Stimulated activated CD8-positive, alpha-beta memory T cell treated with anti-CD3 and anti-CD28 coated beads, Interleukin-2, amount 100 ng/mL, for 48 hours (primary cell): ENCODE measurements at regions not wholly inside any gene's neighbourhood (a gene's known extent, or its start where the extent isn't known, plus 50 kb on each side); places are given as distances from the start of the nearest gene placed in this dataset.
"Not testable (repeated sequence)": the region's sequence is repeated elsewhere in the genome, so short reads cannot be mapped to it uniquely, and the experiment has no call there.

Experiments
- DNase-seq, 2 donors: peaks; one replicate each; pipeline ENCODE4 v3.0.0-alpha.2; 2020; ENCODE audit warnings: low read depth in 2 of 2

GRCh38 chr1:80535466-80535865 is 1265.3 kb upstream of the ADGRL2 start:
- no peak for DNase-seq

GRCh38 chr1:80534606-80535360 is 1266.0 kb upstream of the ADGRL2 start:
- DNase-seq, result no peak

DNA sequence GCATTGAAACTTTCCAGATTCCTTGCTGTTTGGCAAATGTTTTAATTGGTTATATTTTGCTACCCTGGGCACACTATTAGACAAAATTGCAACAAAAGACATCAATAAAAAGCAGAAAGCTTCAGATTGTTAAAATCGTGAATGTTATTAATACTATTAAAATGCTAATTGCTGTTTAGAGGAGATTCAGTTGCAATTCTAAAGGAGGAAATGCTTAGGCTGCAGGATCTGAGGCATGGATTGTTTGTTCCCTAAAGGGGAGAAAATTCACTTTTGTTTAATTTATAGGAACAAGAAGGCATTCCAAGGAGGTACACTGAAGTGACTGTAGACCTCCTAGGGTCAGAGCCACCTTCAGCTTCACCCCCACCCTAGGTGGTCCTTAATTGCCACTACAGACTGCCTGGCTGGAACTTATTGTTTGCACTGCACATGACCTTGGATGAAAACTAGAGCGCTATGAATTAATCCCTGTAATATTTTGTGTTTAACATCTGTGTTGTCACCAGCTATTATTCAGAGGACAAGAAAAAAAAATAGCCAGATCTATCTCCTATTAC is 1266.9 kb upstream of the ADGRL2 start:
- no peak for DNase-seq

DNA sequence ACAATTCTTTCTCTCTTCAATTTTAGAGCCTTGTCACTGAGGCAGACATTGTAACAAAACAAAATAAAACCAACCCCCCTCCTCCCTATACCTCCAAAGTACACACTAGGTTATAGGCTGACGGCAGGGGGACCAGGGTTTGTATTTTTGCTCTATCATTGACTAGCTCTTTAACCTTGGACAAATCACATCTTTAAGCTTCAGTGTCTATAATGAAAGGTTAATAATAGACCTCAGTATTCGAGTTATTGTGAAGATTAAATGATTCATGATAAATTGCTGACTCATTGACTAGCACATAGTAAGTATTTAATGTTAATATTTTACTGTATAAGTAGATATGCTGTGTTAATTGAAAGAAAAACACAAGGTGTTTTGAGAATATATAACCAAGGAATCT is 1267.6 kb upstream of the ADGRL2 start:
- DNase-seq, result no peak

DNA sequence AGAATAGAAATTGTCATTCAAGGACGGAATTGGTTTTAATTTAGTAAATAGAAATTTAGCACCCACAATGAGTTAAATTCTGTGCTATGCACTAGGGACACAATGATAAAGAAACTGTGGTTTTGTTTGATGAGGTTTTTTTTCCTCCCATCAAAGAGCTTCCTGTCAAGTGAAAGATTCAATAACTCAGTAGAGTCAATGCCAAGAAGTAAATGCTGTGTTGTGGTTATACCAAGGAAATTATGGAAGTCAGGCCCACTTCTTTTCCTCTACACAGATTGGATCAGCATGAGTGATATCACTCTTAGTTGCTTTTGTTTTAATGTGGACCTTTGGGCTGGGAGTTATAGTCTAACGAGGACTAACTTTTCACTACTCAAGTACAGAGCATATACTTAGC is 1269.6 kb upstream of the ADGRL2 start:
- DNase-seq, result no peak

DNA sequence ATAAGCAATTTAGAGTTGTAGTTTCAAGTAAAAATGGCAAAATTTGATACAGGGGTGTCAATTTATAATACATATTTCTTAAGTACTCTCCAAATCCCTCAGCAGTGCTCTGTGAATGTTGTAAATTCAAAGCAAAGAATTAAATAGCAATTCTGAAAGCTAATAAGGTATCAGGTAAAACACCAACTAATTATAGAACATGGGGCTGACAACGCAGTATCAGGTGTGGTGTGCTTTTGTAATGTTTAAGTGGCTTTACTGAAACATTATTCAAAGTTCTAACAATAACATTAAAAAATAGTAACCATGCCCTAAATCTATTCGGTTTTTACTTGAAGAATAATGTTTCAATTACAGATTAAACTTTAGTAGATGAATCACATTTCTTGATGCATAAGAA is 1271.2 kb upstream of the ADGRL2 start:
- no peak for DNase-seq

DNA sequence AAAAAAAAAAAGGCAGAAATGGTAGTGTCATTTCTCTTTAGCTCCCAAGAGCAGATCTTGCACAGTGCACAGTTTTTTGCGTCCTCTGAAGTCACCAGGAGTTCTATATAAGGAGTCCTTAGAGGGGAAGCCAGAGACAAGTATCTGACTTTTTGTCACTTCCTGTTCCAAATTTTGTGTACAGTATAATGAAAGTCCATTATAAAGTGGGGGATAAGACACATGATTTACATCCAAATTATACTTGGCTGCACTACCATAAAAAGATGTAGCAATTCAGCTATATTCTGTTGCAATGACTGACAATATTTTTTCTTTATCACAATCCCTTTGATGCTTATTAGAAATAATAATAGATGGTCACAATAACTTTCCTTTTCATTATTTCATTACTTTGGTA is 1276.9 kb upstream of the ADGRL2 start:
- no peak for DNase-seq

DNA sequence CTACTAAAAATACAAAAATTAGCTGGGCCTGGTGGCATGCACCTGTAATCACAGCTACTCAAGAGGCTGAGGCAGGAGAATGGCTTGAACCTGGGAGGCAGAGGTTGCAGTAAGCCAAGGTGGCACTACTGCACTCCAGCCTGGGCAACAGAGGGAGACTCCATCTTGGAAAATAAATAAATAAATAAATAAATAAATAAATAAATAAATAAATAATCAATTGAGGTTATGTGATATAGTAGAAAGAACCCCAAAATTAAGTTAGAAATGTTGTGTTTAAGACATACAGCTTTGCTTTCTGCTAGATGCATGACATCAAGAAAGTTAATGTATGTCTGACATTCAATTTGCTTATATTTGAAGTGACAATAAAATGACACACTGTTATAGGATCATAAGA is 1277.7 kb upstream of the ADGRL2 start:
- DNase-seq, result not testable (repeated sequence)

DNA sequence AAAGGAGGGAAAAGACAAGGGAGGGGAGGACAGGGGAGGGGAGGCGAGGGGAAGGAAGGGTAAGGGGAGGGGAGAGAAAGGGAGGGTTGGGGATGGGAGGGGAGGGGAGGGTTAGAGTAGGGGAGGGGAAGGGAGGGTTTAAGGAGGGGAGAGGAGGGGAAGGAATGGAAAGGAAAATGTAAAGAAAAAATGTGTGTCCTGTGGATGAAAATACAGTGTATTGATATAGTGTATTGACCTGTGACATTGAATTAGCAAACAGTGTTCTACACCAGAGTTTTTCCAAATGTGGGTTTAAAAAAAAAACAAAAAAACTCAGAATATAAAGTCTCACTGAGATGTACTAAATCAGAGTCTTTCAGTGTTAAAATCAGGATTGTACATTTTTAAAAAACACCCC is 1279.8 kb upstream of the ADGRL2 start:
- DNase-seq, result no peak

DNA sequence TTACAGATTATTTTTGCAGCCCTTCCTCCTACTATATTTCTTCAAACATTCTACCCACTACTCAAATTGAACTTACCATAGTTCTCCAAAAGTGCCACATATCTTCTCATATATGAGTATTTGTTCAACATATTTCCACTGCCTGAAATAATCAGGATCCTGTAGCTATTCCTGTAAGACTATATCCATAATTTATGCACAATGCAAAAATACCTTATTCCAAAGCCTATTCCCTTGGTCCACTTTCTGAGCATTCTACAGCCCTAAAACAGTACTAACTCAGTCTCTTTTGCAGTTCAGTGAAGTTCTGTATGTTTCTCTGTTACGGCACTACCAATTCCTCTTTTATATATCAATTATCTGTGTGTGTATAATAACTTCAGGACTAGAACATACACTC is 1283.7 kb upstream of the ADGRL2 start:
- no peak for DNase-seq

- no peak for DNase-seq
Observed at GRCh38 chr1:80509965-80510522, 1290.7 kb upstream of the ADGRL2 start.

- no peak for DNase-seq
Observed at GRCh38 chr1:80506216-80506615, 1294.5 kb upstream of the ADGRL2 start.

DNA sequence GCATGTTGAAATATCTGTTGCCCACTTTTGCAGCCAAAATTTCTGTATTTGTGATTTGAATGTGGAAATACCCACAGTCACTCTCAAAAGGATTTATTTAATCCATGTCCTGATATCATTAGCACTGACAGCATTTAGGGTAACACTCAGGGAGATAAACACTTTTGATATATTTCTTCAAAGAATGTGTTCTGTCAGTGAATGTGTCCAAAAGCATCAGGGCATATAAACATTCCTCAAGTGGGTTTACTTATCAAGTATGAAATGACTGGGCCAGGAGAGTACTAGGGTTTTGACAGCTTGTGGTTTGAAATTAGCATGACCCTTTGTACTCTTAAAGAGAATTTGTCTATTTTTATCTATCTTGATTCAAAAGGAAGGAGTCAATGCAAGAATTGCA is 1302.1 kb upstream of the ADGRL2 start:
- no peak for DNase-seq

DNA sequence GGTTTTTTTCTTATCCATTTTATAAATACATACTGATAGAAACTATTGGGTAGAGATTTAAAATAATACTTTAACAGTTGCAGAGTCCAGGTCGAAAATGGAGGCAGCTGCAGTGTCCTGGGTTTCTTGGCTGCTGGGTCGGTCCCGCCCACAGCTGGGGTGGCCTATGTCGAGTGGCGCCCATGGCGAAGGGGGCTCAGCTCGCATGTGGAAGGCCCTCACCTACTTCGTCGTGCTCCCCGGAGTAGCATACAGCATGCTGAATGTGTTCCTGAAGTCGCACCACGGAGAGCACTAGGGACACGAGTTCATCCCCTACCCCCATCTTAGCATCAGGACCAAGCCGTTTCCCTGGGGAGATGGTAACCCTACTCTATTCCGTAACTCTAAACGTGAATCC is 1304.9 kb upstream of the ADGRL2 start:
- DNase-seq, result no peak

DNA sequence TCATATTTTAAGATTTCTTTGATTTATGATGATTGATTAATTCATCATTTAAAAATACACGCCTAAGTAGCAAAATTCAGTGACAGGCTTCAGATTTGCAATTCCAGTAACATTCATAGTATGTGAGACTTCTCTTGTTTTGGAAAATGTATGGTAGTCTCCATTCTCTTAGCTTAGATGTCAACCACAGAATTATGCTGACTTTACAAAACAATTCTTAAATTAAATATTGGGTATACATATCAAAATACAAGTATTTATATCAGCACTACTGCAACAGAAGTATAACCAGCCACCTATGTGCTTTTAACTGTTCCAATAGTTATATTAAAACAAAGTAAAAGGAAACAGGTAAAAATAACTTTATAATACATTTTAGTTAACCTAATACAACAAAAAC is 1328.6 kb upstream of the ADGRL2 start:
- no peak for DNase-seq

GRCh38 chr1:80468356-80468755 is 1332.4 kb upstream of the ADGRL2 start:
- no peak for DNase-seq

DNA sequence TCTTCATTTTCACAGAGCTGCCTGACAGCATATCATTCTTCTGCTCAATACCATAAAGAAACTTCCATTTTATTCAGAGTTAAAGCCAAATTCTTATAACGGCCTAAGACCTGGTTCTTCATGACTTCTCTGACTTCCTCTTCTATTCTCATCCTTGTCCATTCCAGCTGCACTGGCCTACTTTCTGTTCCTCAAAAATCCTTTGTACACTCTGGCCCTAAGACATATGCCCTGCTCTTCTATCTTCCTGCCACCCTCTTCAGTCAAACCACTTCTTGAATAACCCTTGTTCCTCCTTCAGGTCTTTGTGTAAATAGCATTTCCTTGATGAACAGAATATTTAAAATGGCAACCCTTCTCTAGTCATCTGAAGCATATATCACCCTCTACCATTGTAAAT is 1338.7 kb upstream of the ADGRL2 start:
- DNase-seq, result no peak

GRCh38 chr1:80457409-80457808 is 1343.3 kb upstream of the ADGRL2 start:
- DNase-seq, result no peak

GRCh38 chr1:80453775-80454174 is 1347.0 kb upstream of the ADGRL2 start:
- DNase-seq, result no peak

- no peak for DNase-seq
Observed at GRCh38 chr1:80450711-80451110, 1350.0 kb upstream of the ADGRL2 start.

GRCh38 chr1:80448081-80448480 is 1352.7 kb upstream of the ADGRL2 start:
- DNase-seq, result no peak

- DNase-seq, result no peak
Observed at GRCh38 chr1:80447526-80447925, 1353.2 kb upstream of the ADGRL2 start.

DNA sequence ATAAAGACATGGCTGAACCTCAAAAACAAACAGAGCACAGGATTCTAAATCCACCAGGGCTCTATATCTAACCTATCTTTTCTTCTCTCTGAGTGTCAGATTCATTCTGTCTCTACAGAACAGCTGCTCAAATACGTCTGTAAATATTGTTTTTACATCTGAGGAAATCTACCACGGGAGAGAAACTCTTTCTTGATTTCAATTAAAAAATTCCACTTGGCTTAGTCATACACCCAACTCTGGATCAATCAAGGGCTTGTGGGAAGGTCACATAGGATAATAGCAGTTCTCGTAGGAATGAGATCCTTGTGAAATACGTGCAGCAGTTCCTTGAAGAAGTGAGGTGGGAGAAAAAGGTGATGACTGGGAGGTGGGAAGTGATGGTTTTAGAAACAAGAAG is 1355.7 kb upstream of the ADGRL2 start:
- DNase-seq, result no peak

DNA sequence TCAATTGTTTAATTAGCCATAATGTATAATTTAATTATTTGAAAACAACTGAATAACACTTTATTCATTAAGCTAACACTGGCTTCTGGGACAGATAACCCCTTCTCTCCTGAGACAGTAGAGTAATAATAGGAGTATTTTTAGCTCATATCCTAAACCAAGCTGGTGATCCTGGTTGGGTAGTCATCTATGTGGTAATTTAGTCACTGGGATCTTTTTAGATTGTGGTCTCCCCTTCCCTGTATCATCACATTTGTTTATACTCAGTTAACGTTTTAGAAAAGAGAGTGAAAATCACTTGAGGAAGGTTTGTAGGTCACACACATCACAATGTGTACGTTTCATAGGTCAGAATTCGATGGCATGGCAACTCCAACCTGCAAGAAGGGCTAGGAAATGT is 1356.6 kb upstream of the ADGRL2 start:
- DNase-seq, result no peak
